ENCODE measurements at regions not wholly inside any gene's neighbourhood (a gene's known extent, or its start where the extent isn't known, plus 50 kb on each side); places are given as distances from the start of the nearest gene placed in this dataset.

DNA sequence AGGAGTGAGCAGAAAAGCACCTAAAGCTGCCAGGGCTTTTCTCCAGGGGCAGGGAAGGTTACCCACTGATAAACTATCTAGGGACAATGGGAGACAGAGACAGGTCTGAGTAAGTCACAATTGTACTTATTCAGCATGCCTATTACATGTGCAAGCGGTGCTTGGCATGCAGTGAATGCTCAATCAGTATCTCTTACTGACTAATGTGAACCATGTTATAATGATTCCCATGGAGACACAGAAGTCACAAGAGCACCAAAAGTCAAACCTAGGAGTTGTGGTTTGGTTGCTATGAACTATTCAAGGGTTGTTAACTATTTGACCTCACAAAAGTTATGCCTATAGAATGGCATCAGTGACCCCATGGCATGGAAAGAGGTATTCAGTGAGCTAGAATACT, 50.0 kb upstream of the RASGRP1 start:
- H3K4me3 ChIP-seq (ENCODE audit: low read depth, low read length), result no peak overlapping the region
- no peaks in the 10 kb centered on the region for H3K27me3 ChIP-seq (ENCODE audit: control insufficient read depth, insufficient read depth, low read length)
- Mint-ChIP-seq H3K9me3 (peaks cover 0 to 1% (median 0%) of the 10 kb centered on the region in 7 donors), H3K27me3 (peaks cover 5% of the 10 kb centered on the region), H3K36me3 (no peaks in the 10 kb centered on the region), H3K27ac (no peak overlapping the region), H3K4me3 (no peak overlapping the region), H3K4me1 (peaks cover 9 to 40% (median 34%) of the 10 kb centered on the region in 4 donors)
- ATAC-seq (ENCODE audit: low read depth in 2 of 2) (no peak), DNase-seq (no peak)
- H3K27ac ChIP-seq (ENCODE audit: insufficient read depth, low read length, poor library complexity, severe bottlenecking), result no peak overlapping the region
- no peaks in the 10 kb centered on the region for H3K36me3 ChIP-seq (ENCODE audit: control insufficient read depth, insufficient read depth, low read length)
- peaks cover 18% of the 10 kb centered on the region for H3K4me1 ChIP-seq (ENCODE audit: control insufficient read depth, insufficient read depth, low read length, poor library complexity, severe bottlenecking)
- H3K9me3 ChIP-seq (ENCODE audit: control insufficient read depth in 2 of 2, low read length in 2 of 2), result no peaks in the 10 kb centered on the region

DNA sequence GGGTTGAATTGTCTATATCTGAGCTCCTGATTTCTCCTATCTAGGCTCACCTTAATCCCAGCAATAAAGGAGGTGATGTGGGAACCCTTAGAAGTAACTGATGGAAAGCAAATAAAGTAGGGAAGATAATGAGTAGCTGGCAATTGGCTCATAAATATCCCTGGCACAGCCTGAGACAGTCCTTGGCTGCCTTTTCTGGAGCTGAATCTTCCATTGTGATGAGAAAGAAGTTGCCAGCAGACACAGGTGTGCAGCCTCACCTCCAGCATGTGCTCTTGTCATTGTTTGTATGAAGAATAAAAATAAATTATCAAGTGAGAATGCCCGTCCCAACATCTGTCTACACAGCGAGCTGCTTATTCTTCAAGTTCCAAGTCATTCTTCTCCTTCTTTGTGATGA, 53.2 kb upstream of the RASGRP1 start:
- no peak overlapping the region for H3K4me3 Mint-ChIP-seq
- peaks cover 0 to 1% (median 0%) of the 10 kb centered on the region in 7 donors for H3K9me3 Mint-ChIP-seq
- H3K27ac Mint-ChIP-seq, result peak overlapping the region in 1 of 3 donors; percentile 37

GRCh38 chr15:38618242-38618955, 53.8 kb upstream of the RASGRP1 start:
- H3K9me3 ChIP-seq (ENCODE audit: control insufficient read depth in 2 of 2, low read length in 2 of 2), result no peaks in the 10 kb centered on the region
- Mint-ChIP-seq H3K27ac (peak overlapping the region in 1 of 3 donors; percentile 37), H3K4me1 (peaks cover 8 to 17% (median 10%) of the 10 kb centered on the region in 4 donors), H3K4me3 (no peak overlapping the region), H3K9me3 (peaks cover 0 to 1% (median 0%) of the 10 kb centered on the region in 7 donors), H3K27me3 (peaks cover 5% of the 10 kb centered on the region), H3K36me3 (no peaks in the 10 kb centered on the region)
- no peak for ATAC-seq (ENCODE audit: low read depth in 2 of 2)
- no peaks in the 10 kb centered on the region for H3K36me3 ChIP-seq (ENCODE audit: control insufficient read depth, insufficient read depth, low read length)
- H3K27ac ChIP-seq (ENCODE audit: insufficient read depth, low read length, poor library complexity, severe bottlenecking), result no peak overlapping the region
- H3K4me3 ChIP-seq (ENCODE audit: low read depth, low read length), result no peak overlapping the region
- no peaks in the 10 kb centered on the region for H3K4me1 ChIP-seq (ENCODE audit: control insufficient read depth, insufficient read depth, low read length, poor library complexity, severe bottlenecking)
- DNase-seq, result no peak
- H3K27me3 ChIP-seq (ENCODE audit: control insufficient read depth, insufficient read depth, low read length), result no peaks in the 10 kb centered on the region

More for the DNA sequence above, 53.2 kb upstream of the RASGRP1 start:
- H3K4me1 ChIP-seq (ENCODE audit: control insufficient read depth, insufficient read depth, low read length, poor library complexity, severe bottlenecking), result no peaks in the 10 kb centered on the region
- no peaks in the 10 kb centered on the region for H3K36me3 ChIP-seq (ENCODE audit: control insufficient read depth, insufficient read depth, low read length)
- H3K9me3 ChIP-seq (ENCODE audit: control insufficient read depth in 2 of 2, low read length in 2 of 2), result no peaks in the 10 kb centered on the region
- no peaks in the 10 kb centered on the region for H3K27me3 ChIP-seq (ENCODE audit: control insufficient read depth, insufficient read depth, low read length)
- H3K4me3 ChIP-seq (ENCODE audit: low read depth, low read length), result no peak overlapping the region
- H3K36me3 Mint-ChIP-seq, result no peaks in the 10 kb centered on the region
- H3K4me1 Mint-ChIP-seq, result peaks cover 7 to 23% (median 12%) of the 10 kb centered on the region in 4 donors
- ATAC-seq (ENCODE audit: low read depth in 2 of 2) (no peak), DNase-seq (no peak)
- no peak overlapping the region for H3K27ac ChIP-seq (ENCODE audit: insufficient read depth, low read length, poor library complexity, severe bottlenecking)
- H3K27me3 Mint-ChIP-seq, result peaks cover 5% of the 10 kb centered on the region

DNA sequence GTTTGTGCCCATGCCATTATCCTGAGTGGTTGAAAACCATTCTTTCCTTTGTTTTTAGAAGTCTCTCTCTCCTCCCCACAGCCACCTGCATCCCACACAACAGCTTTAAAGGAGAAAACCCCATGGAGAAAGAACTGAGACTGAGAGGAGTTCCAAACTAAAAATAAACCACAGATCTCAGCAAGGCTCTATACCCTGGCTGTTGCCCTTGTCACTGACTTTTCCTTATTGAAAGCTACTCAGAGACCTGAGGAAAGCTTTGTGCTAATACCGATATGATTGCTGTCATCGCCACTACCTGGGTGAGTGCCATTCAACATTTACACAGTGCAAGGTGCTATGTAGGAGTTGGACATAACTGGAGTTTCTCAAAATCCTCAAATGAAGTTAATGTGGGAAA, 55.5 kb upstream of the RASGRP1 start:
- Mint-ChIP-seq H3K27ac (no peak overlapping the region), H3K4me3 (no peak overlapping the region), H3K36me3 (no peaks in the 10 kb centered on the region), H3K4me1 (peaks cover 8 to 18% (median 9%) of the 10 kb centered on the region in 4 donors), H3K27me3 (peaks cover 5% of the 10 kb centered on the region), H3K9me3 (peaks cover 0 to 1% (median 0%) of the 10 kb centered on the region in 7 donors)
- H3K36me3 ChIP-seq (ENCODE audit: control insufficient read depth, insufficient read depth, low read length), result no peaks in the 10 kb centered on the region
- H3K9me3 ChIP-seq (ENCODE audit: control insufficient read depth in 2 of 2, low read length in 2 of 2), result no peaks in the 10 kb centered on the region
- H3K27ac ChIP-seq (ENCODE audit: insufficient read depth, low read length, poor library complexity, severe bottlenecking), result no peak overlapping the region
- no peak for ATAC-seq (ENCODE audit: low read depth in 2 of 2)
- no peak for DNase-seq
- H3K4me1 ChIP-seq (ENCODE audit: control insufficient read depth, insufficient read depth, low read length, poor library complexity, severe bottlenecking), result no peaks in the 10 kb centered on the region
- H3K4me3 ChIP-seq (ENCODE audit: low read depth, low read length), result no peak overlapping the region
- H3K27me3 ChIP-seq (ENCODE audit: control insufficient read depth, insufficient read depth, low read length), result no peaks in the 10 kb centered on the region

DNA sequence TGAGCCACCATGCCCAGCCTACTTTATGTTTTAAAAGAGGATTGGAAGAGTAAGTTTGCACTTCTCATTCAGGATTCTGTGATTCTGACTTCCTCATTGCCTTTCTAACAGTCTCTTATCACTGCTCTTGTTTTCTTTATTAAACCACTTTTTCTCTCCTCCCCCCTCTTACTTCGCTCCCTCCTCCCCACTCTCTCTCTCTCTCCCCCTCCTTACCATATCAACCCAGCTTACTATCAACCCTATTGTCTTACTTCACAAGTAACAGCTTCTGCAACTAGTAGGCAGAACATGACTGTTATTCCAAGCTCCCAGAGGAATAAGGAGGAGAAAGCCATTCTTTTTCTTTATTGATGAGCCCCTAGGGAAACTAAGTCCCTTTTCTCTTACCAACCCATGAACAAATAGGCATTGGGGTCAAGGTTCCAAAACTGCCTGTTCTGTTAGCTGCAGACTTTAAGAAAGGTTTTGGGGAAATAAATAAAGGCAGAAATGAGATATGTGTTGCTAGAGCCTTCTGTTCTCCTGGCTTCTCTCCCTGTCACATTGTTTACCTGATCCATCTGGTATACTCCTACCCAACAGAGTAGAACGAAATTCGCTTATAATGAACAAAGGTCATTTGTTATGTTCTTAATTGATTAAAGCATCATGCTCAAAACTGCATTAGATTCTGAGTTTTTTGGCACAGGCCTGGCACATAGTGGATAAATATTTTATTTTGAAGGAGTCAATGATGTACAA, 56.4 kb upstream of the RASGRP1 start:
- ATAC-seq (ENCODE audit: low read depth in 2 of 2) (no peak), DNase-seq (no peak)
- no peaks in the 10 kb centered on the region for H3K4me1 ChIP-seq (ENCODE audit: control insufficient read depth, insufficient read depth, low read length, poor library complexity, severe bottlenecking)
- H3K27me3 Mint-ChIP-seq, result peaks cover 5% of the 10 kb centered on the region
- H3K36me3 ChIP-seq (ENCODE audit: control insufficient read depth, insufficient read depth, low read length), result no peaks in the 10 kb centered on the region
- peak overlapping the region in 2 of 3 donors; percentile 3 to 21 for H3K27ac Mint-ChIP-seq
- H3K27me3 ChIP-seq (ENCODE audit: control insufficient read depth, insufficient read depth, low read length), result no peaks in the 10 kb centered on the region
- H3K36me3 Mint-ChIP-seq, result no peaks in the 10 kb centered on the region
- no peak overlapping the region for H3K4me3 ChIP-seq (ENCODE audit: low read depth, low read length)
- H3K4me3 Mint-ChIP-seq, result no peak overlapping the region
- no peak overlapping the region for H3K27ac ChIP-seq (ENCODE audit: insufficient read depth, low read length, poor library complexity, severe bottlenecking)
- peaks cover 6 to 18% (median 9%) of the 10 kb centered on the region in 4 donors for H3K4me1 Mint-ChIP-seq
- no peaks in the 10 kb centered on the region for H3K9me3 Mint-ChIP-seq
- no peaks in the 10 kb centered on the region for H3K9me3 ChIP-seq (ENCODE audit: control insufficient read depth in 2 of 2, low read length in 2 of 2)

- no peaks in the 10 kb centered on the region for H3K9me3 ChIP-seq (ENCODE audit: control insufficient read depth in 2 of 2, low read length in 2 of 2)
- H3K27ac Mint-ChIP-seq, result no peak overlapping the region
- H3K4me3 Mint-ChIP-seq, result no peak overlapping the region
- peaks cover 8 to 25% (median 11%) of the 10 kb centered on the region in 4 donors for H3K4me1 Mint-ChIP-seq
- H3K4me1 ChIP-seq (ENCODE audit: control insufficient read depth, insufficient read depth, low read length, poor library complexity, severe bottlenecking), result no peaks in the 10 kb centered on the region
- no peaks in the 10 kb centered on the region for H3K27me3 ChIP-seq (ENCODE audit: control insufficient read depth, insufficient read depth, low read length)
- peaks cover 4% of the 10 kb centered on the region for H3K27me3 Mint-ChIP-seq
- no peak for ATAC-seq (ENCODE audit: low read depth in 2 of 2)
- DNase-seq, result no peak
- H3K4me3 ChIP-seq (ENCODE audit: low read depth, low read length), result no peak overlapping the region
- no peaks in the 10 kb centered on the region for H3K36me3 Mint-ChIP-seq
- no peaks in the 10 kb centered on the region for H3K36me3 ChIP-seq (ENCODE audit: control insufficient read depth, insufficient read depth, low read length)
- no peak overlapping the region for H3K27ac ChIP-seq (ENCODE audit: insufficient read depth, low read length, poor library complexity, severe bottlenecking)
- H3K9me3 Mint-ChIP-seq, result no peaks in the 10 kb centered on the region
Observed at GRCh38 chr15:38622304-38622703, 57.7 kb upstream of the RASGRP1 start.

- Mint-ChIP-seq H3K27ac (peak overlapping the region; percentile 11 to 83 (median 42)), H3K27me3 (no peaks in the 10 kb centered on the region), H3K4me3 (no peak overlapping the region), H3K36me3 (no peaks in the 10 kb centered on the region), H3K9me3 (no peaks in the 10 kb centered on the region), H3K4me1 (peaks cover 11 to 25% (median 11%) of the 10 kb centered on the region in 4 donors)
- Histone ChIP-seq H3K27me3 (ENCODE audit: control insufficient read depth, insufficient read depth, low read length) (no peaks in the 10 kb centered on the region), H3K4me1 (ENCODE audit: control insufficient read depth, insufficient read depth, low read length, poor library complexity, severe bottlenecking) (no peaks in the 10 kb centered on the region), H3K27ac (ENCODE audit: insufficient read depth, low read length, poor library complexity, severe bottlenecking) (no peak overlapping the region), H3K36me3 (ENCODE audit: control insufficient read depth, insufficient read depth, low read length) (no peaks in the 10 kb centered on the region), H3K9me3 (ENCODE audit: control insufficient read depth in 2 of 2, low read length in 2 of 2) (no peaks in the 10 kb centered on the region), H3K4me3 (ENCODE audit: low read depth, low read length) (no peak overlapping the region)
- DNase-seq, result no peak
- no peak for ATAC-seq (ENCODE audit: low read depth in 2 of 2)
Observed at GRCh38 chr15:38622908-38623307, 58.3 kb upstream of the RASGRP1 start.
